ENCODE measurements at regions not wholly inside any gene's neighbourhood (a gene's known extent, or its start where the extent isn't known, plus 50 kb on each side); places are given as distances from the start of the nearest gene placed in this dataset.

DNA sequence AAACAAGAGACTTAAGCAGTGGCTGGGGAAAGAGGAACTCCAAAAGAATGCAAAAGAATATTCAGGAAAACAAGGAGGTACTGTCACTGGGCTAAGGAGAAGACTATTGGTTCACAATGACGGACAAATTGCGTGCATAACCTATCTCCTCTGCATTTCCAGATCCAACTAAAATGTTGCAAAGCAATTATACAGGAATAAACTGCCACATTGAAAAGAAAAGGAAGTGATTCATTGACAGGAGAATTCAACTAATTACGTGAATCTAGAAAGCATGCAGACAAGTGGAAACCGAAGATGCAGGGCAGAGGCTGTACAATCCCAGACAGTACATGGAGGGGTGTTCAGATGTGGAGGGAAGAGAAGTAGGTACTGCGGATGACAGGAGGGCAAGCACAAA, 152.8 kb upstream of the RIPOR2 start:
- TF ChIP-seq RCOR1 (IDR thresholded peaks at IDR 0.05; ENCODE audit: insufficient replicate concordance, low read length), result no peak
- TF ChIP-seq, protein P1, sequence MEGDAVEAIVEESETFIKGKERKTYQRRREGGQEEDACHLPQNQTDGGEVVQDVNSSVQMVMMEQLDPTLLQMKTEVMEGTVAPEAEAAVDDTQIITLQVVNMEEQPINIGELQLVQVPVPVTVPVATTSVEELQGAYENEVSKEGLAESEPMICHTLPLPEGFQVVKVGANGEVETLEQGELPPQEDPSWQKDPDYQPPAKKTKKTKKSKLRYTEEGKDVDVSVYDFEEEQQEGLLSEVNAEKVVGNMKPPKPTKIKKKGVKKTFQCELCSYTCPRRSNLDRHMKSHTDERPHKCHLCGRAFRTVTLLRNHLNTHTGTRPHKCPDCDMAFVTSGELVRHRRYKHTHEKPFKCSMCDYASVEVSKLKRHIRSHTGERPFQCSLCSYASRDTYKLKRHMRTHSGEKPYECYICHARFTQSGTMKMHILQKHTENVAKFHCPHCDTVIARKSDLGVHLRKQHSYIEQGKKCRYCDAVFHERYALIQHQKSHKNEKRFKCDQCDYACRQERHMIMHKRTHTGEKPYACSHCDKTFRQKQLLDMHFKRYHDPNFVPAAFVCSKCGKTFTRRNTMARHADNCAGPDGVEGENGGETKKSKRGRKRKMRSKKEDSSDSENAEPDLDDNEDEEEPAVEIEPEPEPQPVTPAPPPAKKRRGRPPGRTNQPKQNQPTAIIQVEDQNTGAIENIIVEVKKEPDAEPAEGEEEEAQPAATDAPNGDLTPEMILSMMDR (conservative IDR thresholded peaks at IDR 0.05; ENCODE audit: low read depth, low read length), result no peak
- TF ChIP-seq CHD1 (IDR thresholded peaks at IDR 0.05; ENCODE audit: low read depth, low read length), result no peak
- no peak for TF ChIP-seq POLR2A (IDR thresholded peaks at IDR 0.05; ENCODE audit: low read depth, low read length)

All from IMR-90 (cell line).